ENCODE measurements at regions not wholly inside any gene's neighbourhood (a gene's known extent, or its start where the extent isn't known, plus 50 kb on each side); places are given as distances from the start of the nearest gene placed in this dataset.

DNA sequence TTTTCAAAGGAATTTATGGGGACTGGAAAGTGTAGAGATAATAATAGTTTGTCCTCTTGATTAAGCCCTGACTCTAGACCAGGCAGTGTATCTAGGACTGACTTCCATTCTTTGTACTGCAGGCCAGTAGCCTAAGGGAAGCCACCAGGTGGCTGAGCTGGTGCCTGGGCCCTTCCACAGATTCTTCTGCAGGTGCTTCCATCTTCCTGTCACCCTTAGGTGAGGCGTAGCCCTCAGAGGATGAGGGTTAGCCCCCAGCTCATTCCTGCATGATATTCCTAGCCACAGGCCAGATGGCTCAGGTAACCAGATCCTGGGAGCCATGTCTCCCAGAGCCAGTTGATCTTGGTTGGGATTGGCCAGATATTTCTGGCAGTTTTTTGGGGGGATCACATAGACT lies 169.0 kb upstream of the IL12A start:
- peaks cover 0 to 56% (median 2%) of the 10 kb centered on the region in 3 donors for H3K4me1 ChIP-seq
- no peaks in the 10 kb centered on the region for H3K36me3 ChIP-seq
- no peak overlapping the region for H3K27ac ChIP-seq
- no peak overlapping the region for H3K4me3 ChIP-seq
- no peaks in the 10 kb centered on the region for H3K9me3 ChIP-seq
- ATAC-seq = no peak
- TF ChIP-seq POLR2A (IDR thresholded peaks at IDR 0.05) = no peak
- TF ChIP-seq POLR2AphosphoS5 (IDR thresholded peaks at IDR 0.05) = no peak
- TF ChIP-seq EP300 (IDR thresholded peaks at IDR 0.05) = no peak
- TF ChIP-seq, protein P1, sequence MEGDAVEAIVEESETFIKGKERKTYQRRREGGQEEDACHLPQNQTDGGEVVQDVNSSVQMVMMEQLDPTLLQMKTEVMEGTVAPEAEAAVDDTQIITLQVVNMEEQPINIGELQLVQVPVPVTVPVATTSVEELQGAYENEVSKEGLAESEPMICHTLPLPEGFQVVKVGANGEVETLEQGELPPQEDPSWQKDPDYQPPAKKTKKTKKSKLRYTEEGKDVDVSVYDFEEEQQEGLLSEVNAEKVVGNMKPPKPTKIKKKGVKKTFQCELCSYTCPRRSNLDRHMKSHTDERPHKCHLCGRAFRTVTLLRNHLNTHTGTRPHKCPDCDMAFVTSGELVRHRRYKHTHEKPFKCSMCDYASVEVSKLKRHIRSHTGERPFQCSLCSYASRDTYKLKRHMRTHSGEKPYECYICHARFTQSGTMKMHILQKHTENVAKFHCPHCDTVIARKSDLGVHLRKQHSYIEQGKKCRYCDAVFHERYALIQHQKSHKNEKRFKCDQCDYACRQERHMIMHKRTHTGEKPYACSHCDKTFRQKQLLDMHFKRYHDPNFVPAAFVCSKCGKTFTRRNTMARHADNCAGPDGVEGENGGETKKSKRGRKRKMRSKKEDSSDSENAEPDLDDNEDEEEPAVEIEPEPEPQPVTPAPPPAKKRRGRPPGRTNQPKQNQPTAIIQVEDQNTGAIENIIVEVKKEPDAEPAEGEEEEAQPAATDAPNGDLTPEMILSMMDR (IDR thresholded peaks at IDR 0.05) = no peak
- no CpG with 5 or more reads among the region's 1 CpG for WGBS, 2 donors (ENCODE audit: low coverage in 1 of 2)
- H3K27me3 ChIP-seq = no peaks in the 10 kb centered on the region

DNA sequence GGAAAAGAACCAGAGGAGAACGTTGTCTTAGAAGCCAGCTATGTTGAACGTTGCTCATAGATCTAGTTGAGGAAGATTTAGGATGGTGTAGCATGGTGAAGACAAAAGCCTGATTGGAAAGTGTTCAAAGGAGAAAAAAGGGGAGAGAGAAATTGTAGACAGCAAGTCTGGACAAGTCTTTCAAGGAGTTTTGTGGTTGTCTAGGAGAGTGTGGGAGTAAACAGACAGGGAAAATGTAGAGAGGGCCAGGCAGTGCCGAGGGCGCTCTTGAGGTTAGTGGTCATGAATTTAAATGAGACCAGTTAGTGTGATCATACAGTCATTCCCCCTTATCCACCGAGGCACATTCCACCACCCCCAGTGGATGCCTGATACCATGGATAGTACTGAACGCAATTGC lies 167.5 kb upstream of the IL12A start:
- ATAC-seq = no peak
- 70 to 77% methylated on average over 4 to 6 of the region's 6 CpGs for WGBS, 2 donors (ENCODE audit: low coverage in 1 of 2)
- H3K9me3 ChIP-seq = no peaks in the 10 kb centered on the region
- TF ChIP-seq POLR2AphosphoS5 (IDR thresholded peaks at IDR 0.05) (no peak), POLR2A (IDR thresholded peaks at IDR 0.05) (no peak), EP300 (IDR thresholded peaks at IDR 0.05) (no peak)
- TF ChIP-seq, protein P1 (IDR thresholded peaks at IDR 0.05) = no peak
- H3K36me3 ChIP-seq = no peaks in the 10 kb centered on the region
- H3K4me3 ChIP-seq = no peak overlapping the region
- no peak overlapping the region for H3K27ac ChIP-seq
- H3K4me1 ChIP-seq = peaks cover 11 to 68% (median 12%) of the 10 kb centered on the region in 3 donors
- H3K27me3 ChIP-seq = no peaks in the 10 kb centered on the region

DNA sequence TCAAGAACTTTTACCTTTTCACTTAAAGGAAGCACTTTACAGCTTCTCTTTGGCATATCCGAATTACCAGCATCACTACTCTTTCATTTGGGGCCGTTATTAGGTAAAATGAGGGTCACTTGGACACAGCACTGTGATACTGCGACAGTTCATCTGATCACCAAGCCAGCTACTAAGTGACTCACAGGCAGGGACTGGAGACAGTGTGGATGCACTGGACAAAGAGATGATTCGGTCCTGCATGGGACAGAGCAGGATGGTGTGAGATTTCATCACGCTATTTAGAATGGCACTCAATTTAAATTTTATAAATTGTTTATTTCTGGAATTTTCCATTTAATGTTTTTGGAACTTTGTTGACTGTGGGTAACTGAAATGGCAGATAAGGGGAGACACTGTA lies 166.9 kb upstream of the IL12A start:
- TF ChIP-seq EP300 (IDR thresholded peaks at IDR 0.05) = no peak
- no peak for TF ChIP-seq POLR2A (IDR thresholded peaks at IDR 0.05)
- TF ChIP-seq, protein P1 (IDR thresholded peaks at IDR 0.05) = no peak
- no peak for TF ChIP-seq POLR2AphosphoS5 (IDR thresholded peaks at IDR 0.05)
- H3K4me1 ChIP-seq = peaks cover 11 to 71% (median 12%) of the 10 kb centered on the region in 3 donors
- no peaks in the 10 kb centered on the region for H3K9me3 ChIP-seq
- H3K36me3 ChIP-seq = no peaks in the 10 kb centered on the region
- no peaks in the 10 kb centered on the region for H3K27me3 ChIP-seq
- WGBS, 2 donors (ENCODE audit: low coverage in 1 of 2) = 84 to 91% methylated on average over 4 to 5 of the region's 5 CpGs
- no peak overlapping the region for H3K27ac ChIP-seq
- ATAC-seq = no peak
- no peak overlapping the region for H3K4me3 ChIP-seq

DNA sequence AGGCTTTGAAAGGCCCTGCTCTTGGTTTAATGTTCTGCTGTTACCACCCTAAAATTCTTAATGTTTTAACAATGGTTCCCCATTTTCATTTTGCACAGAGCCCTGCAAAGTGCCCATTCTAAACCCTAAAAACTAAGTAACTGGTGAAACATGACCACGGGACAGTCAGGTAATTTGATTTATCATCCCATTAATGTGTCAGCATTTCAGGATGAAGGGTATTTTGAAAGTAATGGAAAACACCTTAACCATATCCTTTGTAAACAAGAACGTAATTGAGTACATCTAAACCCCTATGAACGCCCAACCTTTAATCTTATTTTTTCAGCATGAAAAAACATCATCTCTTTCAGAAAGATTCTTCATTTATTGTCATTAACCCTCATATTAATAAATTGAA lies 164.9 kb upstream of the IL12A start:
- no peaks in the 10 kb centered on the region for H3K27me3 ChIP-seq
- peak overlapping the region; percentile 44 to 66 (median 54) for H3K27ac ChIP-seq
- WGBS, 2 donors (ENCODE audit: low coverage in 1 of 2) = 61 to 71% methylated on average over 2 to 3 of the region's 3 CpGs
- H3K9me3 ChIP-seq = no peaks in the 10 kb centered on the region
- TF ChIP-seq EP300 (IDR thresholded peaks at IDR 0.05) = no peak
- no peak for TF ChIP-seq POLR2AphosphoS5 (IDR thresholded peaks at IDR 0.05)
- TF ChIP-seq, protein P1 (IDR thresholded peaks at IDR 0.05) = no peak
- peaks cover 14 to 62% (median 15%) of the 10 kb centered on the region in 3 donors for H3K4me1 ChIP-seq
- H3K4me3 ChIP-seq = no peak overlapping the region
- no peaks in the 10 kb centered on the region for H3K36me3 ChIP-seq
- ATAC-seq = no peak

DNA sequence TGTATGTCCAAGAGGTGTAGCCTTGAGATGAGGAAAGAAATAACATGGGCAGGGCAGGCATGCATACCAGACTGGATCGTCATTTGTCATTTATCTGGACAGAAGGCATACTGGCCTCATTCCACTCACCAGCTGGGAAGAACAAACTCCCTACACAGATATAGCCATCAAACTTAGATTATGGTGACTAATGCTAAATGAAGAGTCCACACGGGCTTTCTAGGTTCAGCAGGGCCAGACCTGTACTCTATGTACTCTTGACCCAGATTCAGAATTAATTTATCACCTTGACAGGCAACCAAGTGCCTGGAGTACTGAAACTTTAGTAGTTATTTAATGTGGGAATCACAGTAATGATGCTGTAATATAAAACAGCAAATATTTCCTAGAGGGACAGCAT lies 164.3 kb upstream of the IL12A start:
- no peaks in the 10 kb centered on the region for H3K36me3 ChIP-seq
- no peak overlapping the region for H3K4me3 ChIP-seq
- no peaks in the 10 kb centered on the region for H3K9me3 ChIP-seq
- 17% methylated on average over 2 of the region's 2 CpGs; no CpG with 5 or more reads in 1 of the 2 donors for WGBS, 2 donors (ENCODE audit: low coverage in 1 of 2)
- H3K27me3 ChIP-seq = no peaks in the 10 kb centered on the region
- peak overlapping the region; percentile 52 to 67 (median 60) for H3K27ac ChIP-seq
- TF ChIP-seq, protein P1 (IDR thresholded peaks at IDR 0.05) = no peak
- peak; percentile 80 for TF ChIP-seq POLR2AphosphoS5 (IDR thresholded peaks at IDR 0.05)
- peaks cover 17 to 62% (median 19%) of the 10 kb centered on the region in 3 donors for H3K4me1 ChIP-seq
- ATAC-seq = peak; percentile 90

Measured in gastroesophageal sphincter (tissue), 4 donors.